Activated CD4-positive, alpha-beta memory T cell treated with anti-CD3 and anti-CD28 coated beads, Interleukin-2, amount 10 ng/mL, durations not matched to agents 7 days and 5 days (primary cell): ENCODE measurements at regions not wholly inside any gene's neighbourhood (a gene's known extent, or its start where the extent isn't known, plus 50 kb on each side); places are given as distances from the start of the nearest gene placed in this dataset.
"Not testable (repeated sequence)": the region's sequence is repeated elsewhere in the genome, so short reads cannot be mapped to it uniquely, and the experiment has no call there.

Experiments
- CTCF ChIA-PET: fragments of 350-600 bp; sonication (Branson Sonifier 250); formaldehyde crosslinking; loops from one replicate; lab custom pipeline; 2021; ENCODE audit warnings: antibody characterized with exemption, inconsistent platforms; lab: Charles Lee
- POLR2A ChIA-PET: fragments of 350-600 bp; sonication (Branson Sonifier 250); formaldehyde crosslinking; loops from one replicate; lab custom pipeline; 2021; ENCODE audit warnings: antibody characterized with exemption; lab: Charles Lee
- DNase-seq: peaks from one replicate; pipeline ENCODE4 v3.0.0-alpha.2; 2020
- H3K27ac Mint-ChIP-seq: one replicate; pipeline ENCODE4 v1.8.0; 2021; ENCODE audit warnings: mild to moderate bottlenecking, mixed read lengths
- H3K27me3 Mint-ChIP-seq: one replicate; pipeline ENCODE4 v1.8.0; 2021; ENCODE audit warnings: mixed read lengths
- H3K36me3 Mint-ChIP-seq: one replicate; pipeline ENCODE4 v1.8.0; 2021; ENCODE audit warnings: low read depth, mixed read lengths
- H3K4me1 Mint-ChIP-seq: one replicate; pipeline ENCODE4 v1.8.0; 2021; ENCODE audit warnings: mixed read lengths
- H3K4me3 Mint-ChIP-seq: one replicate; pipeline ENCODE4 v1.8.0; 2021; ENCODE audit warnings: mild to moderate bottlenecking, mixed read lengths
- H3K9me3 Mint-ChIP-seq: one replicate; pipeline ENCODE4 v1.8.0; 2021; ENCODE audit warnings: mixed read lengths

DNA sequence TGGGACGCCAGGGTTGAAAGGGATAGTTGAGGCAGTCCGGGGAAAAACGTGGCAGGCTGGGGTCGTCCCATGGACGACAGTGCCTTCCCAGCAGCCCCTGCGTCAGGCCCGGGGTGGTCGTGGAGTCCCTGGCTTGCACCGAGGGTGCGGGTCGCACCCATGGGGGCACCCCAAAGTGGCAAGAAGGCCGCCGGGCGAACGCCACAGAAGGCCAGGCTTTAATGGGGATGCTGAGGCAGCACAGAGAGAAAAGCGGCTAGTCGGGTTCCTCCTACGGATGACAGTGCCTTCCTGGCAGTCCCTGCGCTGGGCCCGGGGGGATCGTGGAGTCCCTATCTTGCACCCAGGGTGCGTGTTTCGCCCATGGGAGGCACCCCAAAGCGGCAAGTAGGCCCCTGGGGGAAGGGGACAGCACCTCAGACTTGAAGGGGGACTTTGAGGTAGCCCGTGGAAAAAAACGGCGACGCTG lies 158.6 kb upstream of the ALG10B start:
- H3K9me3 Mint-ChIP-seq, result peaks cover 13% of the 10 kb centered on the region
- POLR2A ChIA-PET, result no interaction called here
- H3K4me1 Mint-ChIP-seq, result no peaks in the 10 kb centered on the region
- no peaks in the 10 kb centered on the region for H3K27me3 Mint-ChIP-seq
- no peak for DNase-seq
- CTCF ChIA-PET, result no interaction called here
- no peaks in the 10 kb centered on the region for H3K36me3 Mint-ChIP-seq
- H3K27ac Mint-ChIP-seq, result no peak overlapping the region
- no peak overlapping the region for H3K4me3 Mint-ChIP-seq

DNA sequence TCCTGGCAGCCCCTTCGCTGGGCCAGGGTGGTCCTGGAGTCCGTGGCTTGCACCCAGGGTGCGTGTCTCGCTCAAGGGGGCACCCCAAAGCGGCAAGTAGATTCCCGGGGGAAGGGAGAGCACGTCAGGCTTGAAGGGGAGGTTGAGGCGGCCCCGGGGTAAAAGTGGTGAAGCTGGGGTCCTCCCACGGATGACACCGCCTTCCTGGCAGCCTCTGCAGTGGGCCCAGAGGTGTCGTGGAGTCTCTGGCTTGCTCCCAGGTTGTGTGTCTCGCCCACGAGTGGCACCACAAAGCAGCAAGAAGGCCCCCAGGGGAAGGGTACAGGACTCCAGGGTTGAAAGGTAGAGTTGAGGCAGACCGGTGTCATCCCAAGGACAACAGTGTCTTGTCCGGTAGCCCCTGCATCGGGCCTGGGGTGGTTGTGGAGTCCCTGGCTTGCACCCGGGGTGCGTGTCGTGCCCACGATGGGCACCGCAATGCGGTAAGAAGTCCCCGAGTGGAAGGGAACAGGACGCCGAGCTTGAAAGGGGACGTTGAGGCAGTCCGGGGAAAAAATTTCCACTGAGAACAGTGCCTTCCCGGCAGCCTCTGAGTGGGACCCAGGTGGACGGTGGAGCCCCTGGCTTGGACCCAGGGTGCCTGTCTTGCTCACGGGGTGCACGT lies 158.0 kb upstream of the ALG10B start:
- CTCF ChIA-PET, result no interaction called here
- H3K4me1 Mint-ChIP-seq, result no peaks in the 10 kb centered on the region
- H3K27me3 Mint-ChIP-seq, result no peaks in the 10 kb centered on the region
- POLR2A ChIA-PET, result no interaction called here
- peaks cover 10% of the 10 kb centered on the region for H3K9me3 Mint-ChIP-seq
- no peak for DNase-seq
- H3K27ac Mint-ChIP-seq, result no peak overlapping the region
- no peaks in the 10 kb centered on the region for H3K36me3 Mint-ChIP-seq
- no peak overlapping the region for H3K4me3 Mint-ChIP-seq

DNA sequence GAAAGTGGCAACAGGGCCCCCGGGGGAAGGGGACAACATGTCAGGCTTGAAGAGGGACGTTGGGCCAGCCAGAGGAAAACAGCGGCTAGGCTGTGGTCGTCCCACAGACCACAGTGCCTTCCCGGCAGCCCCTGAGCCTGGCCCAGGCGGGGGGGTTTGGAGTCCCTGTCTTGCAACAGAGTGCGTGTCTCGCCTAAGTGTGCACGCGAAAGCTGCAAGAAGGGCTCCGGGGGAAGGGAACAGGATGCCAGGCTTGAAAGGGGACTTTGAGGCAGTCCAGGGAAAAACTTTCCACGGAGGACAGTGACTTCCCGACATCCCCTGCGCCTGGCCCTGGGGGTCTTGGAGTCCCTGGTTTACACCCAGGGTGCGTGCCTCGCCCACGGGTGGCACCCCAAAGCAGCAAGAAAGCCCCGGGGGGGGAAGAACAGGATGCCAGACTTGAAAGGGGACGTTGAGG lies 157.5 kb upstream of the ALG10B start:
- H3K27me3 Mint-ChIP-seq, result no peaks in the 10 kb centered on the region
- H3K9me3 Mint-ChIP-seq, result peaks cover 10% of the 10 kb centered on the region
- no peaks in the 10 kb centered on the region for H3K36me3 Mint-ChIP-seq
- no peaks in the 10 kb centered on the region for H3K4me1 Mint-ChIP-seq
- ChIA-PET CTCF (no interaction called here), POLR2A (no interaction called here)
- H3K27ac Mint-ChIP-seq, result no peak overlapping the region
- DNase-seq, result no peak
- H3K4me3 Mint-ChIP-seq, result no peak overlapping the region

DNA sequence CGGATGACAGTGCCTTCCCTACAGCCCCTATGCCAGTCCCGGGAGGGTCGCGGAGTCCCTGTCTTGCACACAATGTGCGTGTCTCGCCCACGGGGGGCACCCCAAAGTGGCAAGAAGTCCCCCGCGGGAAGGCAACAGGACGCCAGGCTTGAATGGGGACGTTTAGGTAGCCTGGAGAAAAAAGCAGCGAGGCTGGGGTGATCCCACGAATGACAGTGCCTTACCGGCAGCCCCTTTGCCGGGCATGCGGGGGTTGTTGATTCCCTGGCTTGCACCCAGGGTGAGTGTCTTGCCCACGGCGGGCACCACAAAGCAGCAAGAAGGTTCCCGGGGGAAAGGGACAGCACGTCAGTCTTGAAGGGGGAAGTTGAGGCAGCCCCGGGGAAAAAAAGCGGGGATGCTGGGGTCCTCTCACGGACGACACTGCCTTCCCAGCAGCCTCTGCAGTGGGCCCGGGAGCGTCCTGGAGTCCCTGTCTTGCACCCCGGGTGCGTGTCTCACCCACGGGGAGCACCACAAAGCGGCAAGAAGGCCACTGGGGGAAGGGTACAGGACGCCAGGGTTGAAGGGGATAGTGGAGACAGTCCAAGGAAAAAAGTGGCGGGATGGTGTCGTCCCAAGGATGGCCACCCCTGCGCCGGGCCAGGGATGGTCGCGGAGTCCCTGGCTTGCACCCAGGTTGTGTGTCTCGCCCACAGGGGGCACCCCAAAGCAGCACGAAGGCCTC lies 156.8 kb upstream of the ALG10B start:
- H3K9me3 Mint-ChIP-seq, result peaks cover 10% of the 10 kb centered on the region
- H3K4me1 Mint-ChIP-seq, result no peaks in the 10 kb centered on the region
- POLR2A ChIA-PET, result no interaction called here
- no peak overlapping the region for H3K4me3 Mint-ChIP-seq
- no peak overlapping the region for H3K27ac Mint-ChIP-seq
- CTCF ChIA-PET, result no interaction called here
- no peak for DNase-seq
- H3K36me3 Mint-ChIP-seq, result no peaks in the 10 kb centered on the region
- H3K27me3 Mint-ChIP-seq, result no peaks in the 10 kb centered on the region

DNA sequence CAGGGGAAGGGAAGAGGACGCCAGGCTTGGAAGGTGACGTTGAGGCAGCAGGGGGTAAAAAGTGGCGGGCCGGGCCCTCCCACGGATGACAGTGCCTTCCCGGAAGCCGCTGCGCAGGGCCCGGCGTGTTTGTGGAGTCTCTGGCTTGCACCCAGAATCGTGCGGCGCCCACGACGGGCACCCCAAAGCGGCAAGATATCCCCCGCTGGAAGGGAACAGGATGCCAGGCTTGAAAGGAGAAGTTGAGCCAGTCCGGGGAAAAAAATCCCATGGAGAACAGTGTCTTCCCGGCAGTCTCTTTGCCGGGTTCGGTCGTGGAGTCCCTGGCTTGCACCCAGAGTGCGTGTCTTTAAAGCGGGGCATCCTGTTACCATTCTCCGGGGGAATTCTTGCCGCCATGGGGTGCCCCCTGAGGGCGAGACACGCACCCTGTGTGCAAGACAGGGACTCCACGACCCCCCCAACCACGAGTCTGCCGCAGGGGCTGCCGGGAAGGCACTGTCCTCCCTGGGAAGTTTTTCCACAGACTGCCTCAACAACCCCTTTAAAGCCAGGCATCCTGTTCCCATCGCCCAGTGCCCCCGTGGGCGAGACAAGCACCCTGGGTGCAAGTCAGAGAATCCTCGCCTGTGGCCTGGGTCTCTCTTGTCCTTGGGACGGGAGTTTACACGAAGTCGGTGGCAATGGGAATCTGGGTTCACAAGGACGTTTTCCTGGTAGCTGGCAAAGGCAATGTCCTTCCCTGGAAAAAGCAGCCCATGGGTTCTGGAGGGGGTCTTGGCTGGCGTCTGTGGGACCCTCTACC lies 156.1 kb upstream of the ALG10B start:
- H3K27ac Mint-ChIP-seq, result no peak overlapping the region
- CTCF ChIA-PET, result no interaction called here
- H3K27me3 Mint-ChIP-seq, result no peaks in the 10 kb centered on the region
- H3K9me3 Mint-ChIP-seq, result peaks cover 7% of the 10 kb centered on the region
- POLR2A ChIA-PET, result no interaction called here
- H3K36me3 Mint-ChIP-seq, result no peaks in the 10 kb centered on the region
- DNase-seq, result no peak
- no peak overlapping the region for H3K4me3 Mint-ChIP-seq
- H3K4me1 Mint-ChIP-seq, result no peaks in the 10 kb centered on the region

DNA sequence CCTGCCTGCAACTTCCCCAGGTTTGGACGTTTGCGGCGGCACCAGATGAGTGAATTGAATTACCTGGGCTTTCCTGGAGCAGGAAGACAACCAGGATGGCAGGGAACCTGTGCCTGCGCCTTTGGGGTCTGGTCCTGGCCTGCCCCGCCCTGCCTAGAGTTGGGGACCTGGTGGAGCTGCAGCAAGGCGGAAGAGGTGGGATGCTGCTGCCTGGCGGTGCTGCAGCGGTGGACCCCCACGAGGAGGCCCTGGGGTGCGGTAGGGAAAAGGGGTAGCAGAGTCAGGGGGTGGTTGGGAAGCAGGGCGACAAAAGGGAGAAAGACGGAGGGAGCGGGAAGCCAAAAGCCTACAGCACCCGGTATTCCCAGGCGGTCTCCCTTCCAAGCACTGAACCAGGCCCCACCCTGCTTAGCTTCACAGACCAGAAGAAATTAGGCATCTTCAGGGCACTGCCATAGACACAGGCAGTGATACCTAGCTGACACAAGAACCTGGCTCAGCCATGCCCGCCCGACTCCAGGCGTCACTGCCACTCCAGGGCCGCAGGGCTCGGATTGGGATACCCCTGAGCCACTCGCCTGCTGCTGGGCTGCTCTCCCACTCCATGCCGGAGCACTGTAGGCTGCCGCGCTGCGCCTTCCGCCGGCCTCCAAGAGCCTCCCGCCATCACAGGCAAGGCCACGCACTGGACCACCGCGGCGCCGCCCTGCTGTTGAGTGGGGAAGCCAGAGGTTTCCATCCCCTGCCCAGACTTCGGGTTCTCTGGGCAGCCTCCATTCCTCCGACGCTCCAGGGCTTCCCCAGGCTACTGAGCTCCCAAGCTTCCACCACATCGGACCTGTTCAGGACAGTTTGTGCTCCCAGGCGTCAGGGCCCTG lies 155.2 kb upstream of the ALG10B start:
- Mint-ChIP-seq H3K27me3 (no peaks in the 10 kb centered on the region), H3K4me3 (no peak overlapping the region), H3K4me1 (no peaks in the 10 kb centered on the region), H3K36me3 (no peaks in the 10 kb centered on the region), H3K9me3 (peaks cover 7% of the 10 kb centered on the region), H3K27ac (no peak overlapping the region)
- ChIA-PET POLR2A (no interaction called here), CTCF (no interaction called here)
- no peak for DNase-seq

DNA sequence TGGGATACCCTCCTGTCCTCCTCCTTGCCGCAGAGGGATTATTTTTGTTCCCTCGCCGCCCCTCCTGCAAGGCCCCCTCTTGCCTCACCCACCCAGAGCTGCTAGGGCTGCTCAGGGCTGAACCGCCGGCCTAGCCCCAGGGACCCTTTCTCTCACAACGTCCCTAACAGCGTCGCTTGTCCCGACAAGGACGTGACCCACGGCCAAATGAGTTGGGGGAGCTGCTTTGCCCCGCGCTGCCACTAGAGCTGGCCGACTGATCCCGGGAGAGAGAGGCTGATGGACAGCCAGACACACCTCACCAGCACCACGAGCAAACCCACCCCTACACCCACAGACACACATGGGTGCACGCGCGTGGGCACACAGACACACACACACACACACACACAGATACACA lies 154.6 kb upstream of the ALG10B start:
- no peaks in the 10 kb centered on the region for H3K36me3 Mint-ChIP-seq
- no peak overlapping the region for H3K27ac Mint-ChIP-seq
- no peak for DNase-seq
- ChIA-PET POLR2A (no interaction called here), CTCF (no interaction called here)
- H3K27me3 Mint-ChIP-seq, result no peaks in the 10 kb centered on the region
- H3K4me1 Mint-ChIP-seq, result no peaks in the 10 kb centered on the region
- H3K9me3 Mint-ChIP-seq, result peaks cover 7% of the 10 kb centered on the region
- H3K4me3 Mint-ChIP-seq, result no peak overlapping the region

DNA sequence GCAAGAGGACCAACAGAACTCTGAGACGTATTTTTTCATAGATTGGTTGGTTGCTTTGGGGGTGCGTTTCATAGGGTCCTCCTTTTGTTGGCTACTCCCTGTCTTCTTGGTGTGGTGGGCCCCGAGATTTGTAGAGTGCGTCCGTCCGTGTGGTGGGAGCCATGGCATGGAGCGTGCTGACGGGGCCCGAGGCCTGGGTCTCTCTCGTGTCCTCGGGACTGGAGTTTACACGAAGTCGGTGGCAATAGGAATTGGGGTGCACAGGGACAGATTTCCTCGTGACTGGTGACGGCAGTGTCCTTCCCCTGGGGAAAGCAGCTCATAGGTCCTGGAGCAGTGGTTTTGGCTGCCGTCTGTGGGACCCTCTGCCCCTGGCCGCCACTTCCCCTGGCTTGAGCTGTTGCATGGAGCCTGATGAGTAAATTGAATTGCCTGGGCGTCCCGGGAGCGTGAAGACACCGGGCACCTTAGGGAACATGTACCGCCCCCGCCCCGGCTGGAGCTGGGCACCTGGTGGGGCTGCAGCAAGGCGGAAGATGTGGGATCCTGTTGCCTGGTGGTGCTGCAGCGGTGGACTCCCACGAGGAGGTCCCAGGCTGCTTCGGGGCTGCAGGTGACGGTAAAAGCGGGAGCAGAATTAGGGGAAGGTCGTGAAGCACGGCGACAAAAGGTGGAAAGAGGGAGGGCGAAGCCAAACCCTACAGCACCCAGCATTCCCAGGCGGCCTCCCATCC lies 153.7 kb upstream of the ALG10B start:
- POLR2A ChIA-PET, result no interaction called here
- no peak overlapping the region for H3K27ac Mint-ChIP-seq

DNA sequence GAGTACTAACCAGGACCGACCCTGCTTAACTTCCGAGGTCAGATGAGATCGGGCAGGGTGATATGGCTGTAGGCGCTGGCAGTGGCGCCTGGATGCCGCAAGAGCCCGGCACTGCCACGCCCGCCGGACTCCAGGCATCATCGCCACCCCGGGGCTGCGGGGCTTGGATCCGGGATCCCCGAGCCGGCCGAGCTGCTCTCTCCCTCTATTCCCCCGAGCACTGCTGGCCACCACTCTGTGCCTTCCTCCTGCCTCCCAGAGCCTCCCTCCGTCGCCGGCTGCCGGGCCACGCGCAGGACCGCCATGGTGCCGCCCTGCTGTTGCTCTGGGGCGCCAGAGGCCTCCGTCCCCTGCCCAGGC lies 153.2 kb upstream of the ALG10B start:
- CTCF ChIA-PET, result no interaction called here
- Mint-ChIP-seq H3K27ac (no peak overlapping the region), H3K4me1 (no peaks in the 10 kb centered on the region), H3K9me3 (peaks cover 7% of the 10 kb centered on the region), H3K36me3 (no peaks in the 10 kb centered on the region), H3K27me3 (no peaks in the 10 kb centered on the region), H3K4me3 (no peak overlapping the region)
- POLR2A ChIA-PET, result no interaction called here
- no peak for DNase-seq

More for the DNA sequence above, 153.7 kb upstream of the ALG10B start:
- CTCF ChIA-PET, result no interaction called here
- no peak for DNase-seq
- Mint-ChIP-seq H3K4me1 (no peaks in the 10 kb centered on the region), H3K9me3 (peaks cover 7% of the 10 kb centered on the region), H3K27me3 (no peaks in the 10 kb centered on the region), H3K4me3 (no peak overlapping the region), H3K36me3 (no peaks in the 10 kb centered on the region)

DNA sequence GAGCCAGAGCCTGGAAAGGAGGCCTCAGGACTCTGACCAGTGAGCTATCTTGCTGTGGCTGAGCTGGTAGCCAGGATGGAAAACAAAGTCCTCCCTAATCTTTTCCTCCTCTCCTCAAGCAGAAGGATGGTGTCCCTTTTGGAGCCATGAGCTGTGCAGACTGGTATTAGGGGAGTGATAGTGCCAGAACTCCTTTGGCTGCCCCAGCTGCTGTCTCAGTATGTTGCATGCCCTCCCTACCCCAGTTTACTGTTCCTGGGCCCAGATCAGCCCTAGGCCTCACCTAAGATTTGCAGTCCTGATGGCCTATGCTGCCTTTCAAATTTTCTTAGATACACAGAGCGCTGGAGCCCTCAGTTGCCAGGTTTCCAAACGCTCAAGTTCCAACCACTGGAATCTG lies 150.3 kb upstream of the ALG10B start:
- ChIA-PET CTCF (no interaction called here), POLR2A (no interaction called here)
- no peak for DNase-seq
- Mint-ChIP-seq H3K36me3 (no peaks in the 10 kb centered on the region), H3K27me3 (no peaks in the 10 kb centered on the region), H3K4me3 (no peak overlapping the region), H3K27ac (no peak overlapping the region), H3K4me1 (no peaks in the 10 kb centered on the region), H3K9me3 (peaks cover 7% of the 10 kb centered on the region)

DNA sequence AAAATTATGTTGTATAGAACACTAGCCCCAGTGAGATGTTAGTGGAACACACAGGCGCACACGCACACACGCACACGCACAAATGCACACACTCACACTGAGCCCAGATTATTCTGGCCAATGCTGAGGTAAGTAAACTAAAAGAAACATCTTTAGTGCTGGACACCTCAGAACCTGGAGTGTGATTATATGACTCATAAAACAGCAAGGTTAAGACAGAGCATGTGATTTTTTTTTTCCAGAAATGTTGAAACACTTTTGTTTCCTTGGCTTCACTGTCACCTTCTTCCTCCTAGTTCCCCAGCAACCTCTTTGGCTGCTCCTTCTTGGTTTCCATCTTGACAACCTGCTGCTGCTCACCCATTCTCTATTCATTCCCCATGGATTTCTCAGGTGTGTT lies 141.0 kb upstream of the ALG10B start:
- no peak for DNase-seq
- Mint-ChIP-seq H3K36me3 (no peaks in the 10 kb centered on the region), H3K4me1 (no peaks in the 10 kb centered on the region), H3K27me3 (no peaks in the 10 kb centered on the region), H3K27ac (no peak overlapping the region), H3K4me3 (no peak overlapping the region), H3K9me3 (no peaks in the 10 kb centered on the region)
- CTCF ChIA-PET, result no interaction called here
- POLR2A ChIA-PET, result no interaction called here

DNA sequence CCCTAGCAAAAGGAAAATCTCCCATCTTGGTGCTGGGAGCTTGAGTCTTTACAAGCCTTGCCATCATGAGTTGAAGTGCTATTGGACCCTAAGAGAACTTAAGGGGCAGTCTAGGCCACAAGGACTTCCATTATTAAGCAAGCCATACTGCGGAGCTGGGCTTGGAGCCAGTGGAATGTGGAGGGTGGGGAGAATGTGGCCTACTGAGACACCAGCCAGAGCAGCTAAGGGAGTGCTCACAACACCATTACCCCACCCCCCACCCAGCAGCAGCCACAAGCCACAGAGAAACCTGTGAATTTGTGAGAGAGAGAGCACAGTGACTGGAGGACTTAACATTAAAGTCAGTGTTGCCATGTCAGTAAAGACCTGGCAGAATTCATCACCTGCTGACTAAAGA lies 133.0 kb upstream of the ALG10B start:
- DNase-seq, H3K4me3 Mint-ChIP-seq, H3K4me1 Mint-ChIP-seq, CTCF ChIA-PET, H3K36me3 Mint-ChIP-seq, H3K27ac Mint-ChIP-seq, H3K9me3 Mint-ChIP-seq, POLR2A ChIA-PET, H3K27me3 Mint-ChIP-seq: not testable (repeated sequence)
